Prostate gland (tissue), 2 donors: ENCODE measurements at regions not wholly inside any gene's neighbourhood (a gene's known extent, or its start where the extent isn't known, plus 50 kb on each side); places are given as distances from the start of the nearest gene placed in this dataset.

Source experiments
- POLR2A ChIP-seq: fragments of 450-650 bp; IDR thresholded peaks from one replicate; pipeline ENCODE4 v1.6.1; 2016; ENCODE audit warnings: antibody characterized with exemption, mild to moderate bottlenecking
- TF ChIP-seq, protein P1 (sequence below), 4 experiments: fragments of 200-600 bp in 2 of 4; fragments of 450-650 bp in 2 of 4; sonication (generic) in 2 of 4; IDR thresholded peaks; 1 replicate in 3 of 4; 2 replicates in 1 of 4; pipeline ENCODE4 v1.5.1; 2016 to 2019; ENCODE audit warnings: antibody characterized with exemption in 4 of 4, mild to moderate bottlenecking in 2 of 4, moderate library complexity in 2 of 4

DNA sequence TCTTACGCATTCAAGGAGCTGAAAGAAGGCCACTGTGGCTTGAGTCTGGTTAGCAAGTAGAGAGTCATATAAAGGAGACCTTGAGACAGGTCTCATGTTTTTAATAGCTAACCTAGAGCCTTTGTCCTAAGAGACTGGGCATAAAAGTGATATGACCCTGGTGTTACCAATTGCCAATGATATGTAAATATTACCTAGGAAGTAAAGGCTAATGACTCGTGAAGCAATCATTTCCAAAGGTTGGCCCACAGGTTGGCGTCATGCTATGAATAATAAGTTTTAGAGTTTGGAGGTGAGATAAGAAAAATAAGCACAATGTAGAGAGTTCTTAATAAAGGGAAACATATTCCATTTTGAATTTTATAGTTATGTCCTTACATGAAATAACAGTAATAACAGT is 116.6 kb upstream of the PLEKHA5 start:
- TF ChIP-seq, protein P1, sequence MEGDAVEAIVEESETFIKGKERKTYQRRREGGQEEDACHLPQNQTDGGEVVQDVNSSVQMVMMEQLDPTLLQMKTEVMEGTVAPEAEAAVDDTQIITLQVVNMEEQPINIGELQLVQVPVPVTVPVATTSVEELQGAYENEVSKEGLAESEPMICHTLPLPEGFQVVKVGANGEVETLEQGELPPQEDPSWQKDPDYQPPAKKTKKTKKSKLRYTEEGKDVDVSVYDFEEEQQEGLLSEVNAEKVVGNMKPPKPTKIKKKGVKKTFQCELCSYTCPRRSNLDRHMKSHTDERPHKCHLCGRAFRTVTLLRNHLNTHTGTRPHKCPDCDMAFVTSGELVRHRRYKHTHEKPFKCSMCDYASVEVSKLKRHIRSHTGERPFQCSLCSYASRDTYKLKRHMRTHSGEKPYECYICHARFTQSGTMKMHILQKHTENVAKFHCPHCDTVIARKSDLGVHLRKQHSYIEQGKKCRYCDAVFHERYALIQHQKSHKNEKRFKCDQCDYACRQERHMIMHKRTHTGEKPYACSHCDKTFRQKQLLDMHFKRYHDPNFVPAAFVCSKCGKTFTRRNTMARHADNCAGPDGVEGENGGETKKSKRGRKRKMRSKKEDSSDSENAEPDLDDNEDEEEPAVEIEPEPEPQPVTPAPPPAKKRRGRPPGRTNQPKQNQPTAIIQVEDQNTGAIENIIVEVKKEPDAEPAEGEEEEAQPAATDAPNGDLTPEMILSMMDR (IDR thresholded peaks at IDR 0.05): no peak
- TF ChIP-seq POLR2A: no peak
